K562 (cell line): ENCODE measurements at regions not wholly inside any gene's neighbourhood (a gene's known extent, or its start where the extent isn't known, plus 50 kb on each side); places are given as distances from the start of the nearest gene placed in this dataset.

ENCODE experiments used
- DACH1 ChIP-seq: fragments of 450-650 bp; IDR thresholded peaks from 2 replicates; pipeline ENCODE4 v1.6.1; 2018; ENCODE audit not compliant: partially characterized antibody
- JUNB ChIP-seq: fragments of 450-650 bp; formaldehyde crosslinking; conservative IDR thresholded peaks from 2 replicates; pipeline ENCODE4 v1.4.0; 2020; ENCODE audit warnings: mild to moderate bottlenecking
- KDM4B ChIP-seq, 2 experiments: fragments of 450-650 bp in 1 of 2; sonication (generic) in 1 of 2; IDR thresholded peaks; 2 replicates each; pipeline ENCODE4 v1.6.1; 2016 to 2017; ENCODE audit warnings: borderline replicate concordance in 2 of 2, antibody characterized with exemption in 1 of 2, low read depth in 1 of 2, mild to moderate bottlenecking in 1 of 2
- NR2F6 ChIP-seq: fragments of 450-650 bp; formaldehyde crosslinking; IDR thresholded peaks from 2 replicates; pipeline ENCODE4 v1.4.0; 2020; ENCODE audit warnings: mild to moderate bottlenecking
- PHTF2 ChIP-seq: fragments of 250-450 bp; sonication (Bioruptor Pico); IDR thresholded peaks from 2 replicates; pipeline ENCODE4 v1.5.0; 2021; ENCODE audit warnings: mild to moderate bottlenecking
- TAL1 ChIP-seq: fragments of 450-650 bp; IDR thresholded peaks from 2 replicates; pipeline ENCODE4 v1.6.1; 2016; ENCODE audit warnings: mild to moderate bottlenecking
- TCF7 ChIP-seq: sonication (generic); IDR thresholded peaks from 2 replicates; pipeline ENCODE4 v1.6.1; 2016; ENCODE audit warnings: antibody characterized with exemption, borderline replicate concordance
- ZC3H11A ChIP-seq: IDR thresholded peaks from 2 replicates; pipeline ENCODE4 v1.6.1; 2012; ENCODE audit warnings: low read depth, low read length, improper control_type of control experiment
- ZEB2 ChIP-seq: fragments of 450-650 bp; IDR thresholded peaks from 2 replicates; pipeline ENCODE4 v1.6.1; 2016
- TF ChIP-seq, protein P1 (sequence below): sonication (generic); formaldehyde crosslinking; IDR thresholded peaks from 2 replicates; pipeline ENCODE4 v1.8.1; 2023; ENCODE audit warnings: mild to moderate bottlenecking, missing genetic modification reagents
- TF ChIP-seq, protein P2 (sequence below), 2 experiments: fragments of 450-650 bp; IDR thresholded peaks; 2 replicates each; pipeline ENCODE4 v1.6.1; 2018; ENCODE audit warnings: mild to moderate bottlenecking in 2 of 2, low read depth in 1 of 2; ENCODE audit not compliant: partially characterized antibody in 2 of 2
- TF ChIP-seq, protein P3 (sequence below): fragments of 200-600 bp; sonication (generic); IDR thresholded peaks from one replicate; pipeline ENCODE4 v1.6.1; 2012; ENCODE audit warnings: mild to moderate bottlenecking, low read depth, low read length, inconsistent platforms

DNA sequence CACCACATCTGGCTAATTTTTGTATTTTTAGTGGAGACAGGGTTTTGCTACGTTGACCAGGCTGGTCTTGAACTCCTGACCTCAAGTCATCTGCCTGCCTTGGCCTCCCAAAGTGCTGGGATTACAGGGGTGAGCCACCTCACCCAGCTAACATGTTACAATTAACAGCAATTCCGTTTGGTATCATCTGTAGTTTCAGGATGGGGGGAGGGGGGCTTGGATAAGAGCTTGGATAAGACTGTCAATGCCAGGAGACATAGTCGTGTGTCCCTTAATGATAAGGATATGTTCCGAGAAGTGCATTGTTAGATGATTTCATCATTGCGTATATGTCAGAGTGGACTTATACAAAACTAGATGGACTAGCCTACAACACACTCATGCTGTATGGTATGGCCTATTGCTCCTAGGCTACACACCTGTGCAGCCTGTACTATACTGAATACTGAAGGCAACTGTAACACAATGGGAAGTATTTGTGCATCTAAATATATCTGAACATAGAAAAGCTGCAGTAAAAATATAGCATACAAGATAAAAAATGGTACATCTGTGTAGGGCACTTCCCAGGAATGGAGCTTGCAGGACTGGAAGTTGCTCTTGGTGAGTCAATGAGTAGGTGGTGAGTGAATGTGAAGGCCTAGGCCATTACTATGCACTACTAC is 103.9 kb upstream of the TNS3 start (continued):
- TF ChIP-seq NR2F6 (no peak), KDM4B (IDR thresholded peaks at IDR 0.05; ENCODE audit: borderline replicate concordance in 2 of 2, low read depth in 1 of 2) (no peak), DACH1 (no peak), ZC3H11A (no peak), TAL1 (peak; percentile 83), JUNB (CRISPR knock-in tag) (no peak), ZEB2 (no peak), PHTF2 (CRISPR knock-in tag) (no peak), TCF7 (no peak)
- TF ChIP-seq, protein P1, sequence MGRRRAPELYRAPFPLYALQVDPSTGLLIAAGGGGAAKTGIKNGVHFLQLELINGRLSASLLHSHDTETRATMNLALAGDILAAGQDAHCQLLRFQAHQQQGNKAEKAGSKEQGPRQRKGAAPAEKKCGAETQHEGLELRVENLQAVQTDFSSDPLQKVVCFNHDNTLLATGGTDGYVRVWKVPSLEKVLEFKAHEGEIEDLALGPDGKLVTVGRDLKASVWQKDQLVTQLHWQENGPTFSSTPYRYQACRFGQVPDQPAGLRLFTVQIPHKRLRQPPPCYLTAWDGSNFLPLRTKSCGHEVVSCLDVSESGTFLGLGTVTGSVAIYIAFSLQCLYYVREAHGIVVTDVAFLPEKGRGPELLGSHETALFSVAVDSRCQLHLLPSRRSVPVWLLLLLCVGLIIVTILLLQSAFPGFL (CRISPR knock-in tag), result no peak
- TF ChIP-seq, protein P2, sequence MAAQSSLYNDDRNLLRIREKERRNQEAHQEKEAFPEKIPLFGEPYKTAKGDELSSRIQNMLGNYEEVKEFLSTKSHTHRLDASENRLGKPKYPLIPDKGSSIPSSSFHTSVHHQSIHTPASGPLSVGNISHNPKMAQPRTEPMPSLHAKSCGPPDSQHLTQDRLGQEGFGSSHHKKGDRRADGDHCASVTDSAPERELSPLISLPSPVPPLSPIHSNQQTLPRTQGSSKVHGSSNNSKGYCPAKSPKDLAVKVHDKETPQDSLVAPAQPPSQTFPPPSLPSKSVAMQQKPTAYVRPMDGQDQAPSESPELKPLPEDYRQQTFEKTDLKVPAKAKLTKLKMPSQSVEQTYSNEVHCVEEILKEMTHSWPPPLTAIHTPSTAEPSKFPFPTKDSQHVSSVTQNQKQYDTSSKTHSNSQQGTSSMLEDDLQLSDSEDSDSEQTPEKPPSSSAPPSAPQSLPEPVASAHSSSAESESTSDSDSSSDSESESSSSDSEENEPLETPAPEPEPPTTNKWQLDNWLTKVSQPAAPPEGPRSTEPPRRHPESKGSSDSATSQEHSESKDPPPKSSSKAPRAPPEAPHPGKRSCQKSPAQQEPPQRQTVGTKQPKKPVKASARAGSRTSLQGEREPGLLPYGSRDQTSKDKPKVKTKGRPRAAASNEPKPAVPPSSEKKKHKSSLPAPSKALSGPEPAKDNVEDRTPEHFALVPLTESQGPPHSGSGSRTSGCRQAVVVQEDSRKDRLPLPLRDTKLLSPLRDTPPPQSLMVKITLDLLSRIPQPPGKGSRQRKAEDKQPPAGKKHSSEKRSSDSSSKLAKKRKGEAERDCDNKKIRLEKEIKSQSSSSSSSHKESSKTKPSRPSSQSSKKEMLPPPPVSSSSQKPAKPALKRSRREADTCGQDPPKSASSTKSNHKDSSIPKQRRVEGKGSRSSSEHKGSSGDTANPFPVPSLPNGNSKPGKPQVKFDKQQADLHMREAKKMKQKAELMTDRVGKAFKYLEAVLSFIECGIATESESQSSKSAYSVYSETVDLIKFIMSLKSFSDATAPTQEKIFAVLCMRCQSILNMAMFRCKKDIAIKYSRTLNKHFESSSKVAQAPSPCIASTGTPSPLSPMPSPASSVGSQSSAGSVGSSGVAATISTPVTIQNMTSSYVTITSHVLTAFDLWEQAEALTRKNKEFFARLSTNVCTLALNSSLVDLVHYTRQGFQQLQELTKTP (IDR thresholded peaks at IDR 0.05; ENCODE audit: low read depth in 1 of 2, partially characterized antibody in 2 of 2), result peak in 1 of 2 experiments; percentile 73
- TF ChIP-seq, protein P3, sequence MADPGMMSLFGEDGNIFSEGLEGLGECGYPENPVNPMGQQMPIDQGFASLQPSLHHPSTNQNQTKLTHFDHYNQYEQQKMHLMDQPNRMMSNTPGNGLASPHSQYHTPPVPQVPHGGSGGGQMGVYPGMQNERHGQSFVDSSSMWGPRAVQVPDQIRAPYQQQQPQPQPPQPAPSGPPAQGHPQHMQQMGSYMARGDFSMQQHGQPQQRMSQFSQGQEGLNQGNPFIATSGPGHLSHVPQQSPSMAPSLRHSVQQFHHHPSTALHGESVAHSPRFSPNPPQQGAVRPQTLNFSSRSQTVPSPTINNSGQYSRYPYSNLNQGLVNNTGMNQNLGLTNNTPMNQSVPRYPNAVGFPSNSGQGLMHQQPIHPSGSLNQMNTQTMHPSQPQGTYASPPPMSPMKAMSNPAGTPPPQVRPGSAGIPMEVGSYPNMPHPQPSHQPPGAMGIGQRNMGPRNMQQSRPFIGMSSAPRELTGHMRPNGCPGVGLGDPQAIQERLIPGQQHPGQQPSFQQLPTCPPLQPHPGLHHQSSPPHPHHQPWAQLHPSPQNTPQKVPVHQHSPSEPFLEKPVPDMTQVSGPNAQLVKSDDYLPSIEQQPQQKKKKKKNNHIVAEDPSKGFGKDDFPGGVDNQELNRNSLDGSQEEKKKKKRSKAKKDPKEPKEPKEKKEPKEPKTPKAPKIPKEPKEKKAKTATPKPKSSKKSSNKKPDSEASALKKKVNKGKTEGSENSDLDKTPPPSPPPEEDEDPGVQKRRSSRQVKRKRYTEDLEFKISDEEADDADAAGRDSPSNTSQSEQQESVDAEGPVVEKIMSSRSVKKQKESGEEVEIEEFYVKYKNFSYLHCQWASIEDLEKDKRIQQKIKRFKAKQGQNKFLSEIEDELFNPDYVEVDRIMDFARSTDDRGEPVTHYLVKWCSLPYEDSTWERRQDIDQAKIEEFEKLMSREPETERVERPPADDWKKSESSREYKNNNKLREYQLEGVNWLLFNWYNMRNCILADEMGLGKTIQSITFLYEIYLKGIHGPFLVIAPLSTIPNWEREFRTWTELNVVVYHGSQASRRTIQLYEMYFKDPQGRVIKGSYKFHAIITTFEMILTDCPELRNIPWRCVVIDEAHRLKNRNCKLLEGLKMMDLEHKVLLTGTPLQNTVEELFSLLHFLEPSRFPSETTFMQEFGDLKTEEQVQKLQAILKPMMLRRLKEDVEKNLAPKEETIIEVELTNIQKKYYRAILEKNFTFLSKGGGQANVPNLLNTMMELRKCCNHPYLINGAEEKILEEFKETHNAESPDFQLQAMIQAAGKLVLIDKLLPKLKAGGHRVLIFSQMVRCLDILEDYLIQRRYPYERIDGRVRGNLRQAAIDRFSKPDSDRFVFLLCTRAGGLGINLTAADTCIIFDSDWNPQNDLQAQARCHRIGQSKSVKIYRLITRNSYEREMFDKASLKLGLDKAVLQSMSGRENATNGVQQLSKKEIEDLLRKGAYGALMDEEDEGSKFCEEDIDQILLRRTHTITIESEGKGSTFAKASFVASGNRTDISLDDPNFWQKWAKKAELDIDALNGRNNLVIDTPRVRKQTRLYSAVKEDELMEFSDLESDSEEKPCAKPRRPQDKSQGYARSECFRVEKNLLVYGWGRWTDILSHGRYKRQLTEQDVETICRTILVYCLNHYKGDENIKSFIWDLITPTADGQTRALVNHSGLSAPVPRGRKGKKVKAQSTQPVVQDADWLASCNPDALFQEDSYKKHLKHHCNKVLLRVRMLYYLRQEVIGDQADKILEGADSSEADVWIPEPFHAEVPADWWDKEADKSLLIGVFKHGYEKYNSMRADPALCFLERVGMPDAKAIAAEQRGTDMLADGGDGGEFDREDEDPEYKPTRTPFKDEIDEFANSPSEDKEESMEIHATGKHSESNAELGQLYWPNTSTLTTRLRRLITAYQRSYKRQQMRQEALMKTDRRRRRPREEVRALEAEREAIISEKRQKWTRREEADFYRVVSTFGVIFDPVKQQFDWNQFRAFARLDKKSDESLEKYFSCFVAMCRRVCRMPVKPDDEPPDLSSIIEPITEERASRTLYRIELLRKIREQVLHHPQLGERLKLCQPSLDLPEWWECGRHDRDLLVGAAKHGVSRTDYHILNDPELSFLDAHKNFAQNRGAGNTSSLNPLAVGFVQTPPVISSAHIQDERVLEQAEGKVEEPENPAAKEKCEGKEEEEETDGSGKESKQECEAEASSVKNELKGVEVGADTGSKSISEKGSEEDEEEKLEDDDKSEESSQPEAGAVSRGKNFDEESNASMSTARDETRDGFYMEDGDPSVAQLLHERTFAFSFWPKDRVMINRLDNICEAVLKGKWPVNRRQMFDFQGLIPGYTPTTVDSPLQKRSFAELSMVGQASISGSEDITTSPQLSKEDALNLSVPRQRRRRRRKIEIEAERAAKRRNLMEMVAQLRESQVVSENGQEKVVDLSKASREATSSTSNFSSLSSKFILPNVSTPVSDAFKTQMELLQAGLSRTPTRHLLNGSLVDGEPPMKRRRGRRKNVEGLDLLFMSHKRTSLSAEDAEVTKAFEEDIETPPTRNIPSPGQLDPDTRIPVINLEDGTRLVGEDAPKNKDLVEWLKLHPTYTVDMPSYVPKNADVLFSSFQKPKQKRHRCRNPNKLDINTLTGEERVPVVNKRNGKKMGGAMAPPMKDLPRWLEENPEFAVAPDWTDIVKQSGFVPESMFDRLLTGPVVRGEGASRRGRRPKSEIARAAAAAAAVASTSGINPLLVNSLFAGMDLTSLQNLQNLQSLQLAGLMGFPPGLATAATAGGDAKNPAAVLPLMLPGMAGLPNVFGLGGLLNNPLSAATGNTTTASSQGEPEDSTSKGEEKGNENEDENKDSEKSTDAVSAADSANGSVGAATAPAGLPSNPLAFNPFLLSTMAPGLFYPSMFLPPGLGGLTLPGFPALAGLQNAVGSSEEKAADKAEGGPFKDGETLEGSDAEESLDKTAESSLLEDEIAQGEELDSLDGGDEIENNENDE, result no peak
